ENCODE measurements at regions not wholly inside any gene's neighbourhood (a gene's known extent, or its start where the extent isn't known, plus 50 kb on each side); places are given as distances from the start of the nearest gene placed in this dataset.

DNA sequence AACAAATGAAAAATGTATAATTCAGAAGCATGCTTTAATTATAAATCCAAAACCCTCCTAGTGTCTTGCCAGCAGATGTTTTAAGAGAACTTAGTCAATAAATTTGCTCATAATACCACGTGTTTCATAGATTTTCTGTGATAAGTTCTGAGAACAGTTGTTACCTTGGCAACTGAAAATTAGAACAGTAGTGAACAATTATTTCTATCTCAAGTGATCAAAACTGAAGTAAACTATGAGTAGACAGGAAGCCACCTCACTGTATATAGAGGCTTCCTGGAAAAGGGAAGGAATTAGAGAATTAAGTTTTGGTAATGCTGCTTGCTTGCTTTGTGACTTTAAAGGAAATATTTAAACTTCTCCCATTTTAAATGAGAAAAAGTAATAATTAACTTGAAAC, 266.0 kb upstream of the ANO3 start:
- intact Hi-C loops (cut with micrococcal nuclease; ENCODE audit: unreplicated experiment) = no loop called here

DNA sequence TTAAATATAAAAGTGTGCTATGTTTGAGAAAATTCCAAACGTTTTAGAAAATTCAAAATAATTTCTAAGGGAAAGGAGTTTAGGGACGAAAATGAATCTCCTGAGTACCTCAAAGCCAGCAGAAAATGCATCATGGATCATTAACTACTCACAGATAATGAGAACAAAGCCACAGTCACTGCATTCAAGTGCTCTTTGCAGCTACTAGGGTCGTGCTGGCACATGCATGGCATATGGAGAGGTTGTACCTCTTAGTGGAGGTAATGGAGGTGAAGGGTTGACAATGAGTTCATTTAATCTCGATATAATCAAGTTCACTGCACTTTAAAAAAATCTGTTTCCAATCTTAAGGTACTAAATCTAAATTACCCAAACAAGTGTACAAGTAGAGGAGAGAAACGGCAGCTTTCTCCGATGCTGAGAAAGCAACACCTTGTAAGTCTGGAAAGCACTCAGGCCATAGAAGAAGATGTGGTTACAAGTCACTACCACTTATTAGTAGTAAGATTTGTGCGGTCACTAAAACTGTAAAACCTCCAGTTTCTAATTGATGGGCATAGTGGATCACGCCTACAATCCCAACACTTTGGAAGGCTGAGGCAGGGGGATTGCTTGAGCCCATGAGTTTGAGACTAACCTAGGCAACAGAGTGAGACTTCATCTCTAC, 261.1 kb upstream of the ANO3 start:
- BruUV-seq (replicated peaks) = no TSS peak
- H3K27ac ChIP-seq (ENCODE audit: low read depth, low read length, poor library complexity, severe bottlenecking) = no peak overlapping the region
- H3K4me3 ChIP-seq (ENCODE audit: low read depth, low read length, poor library complexity, severe bottlenecking) = no peak overlapping the region
- no peaks in the 10 kb centered on the region for H3K4me1 ChIP-seq (ENCODE audit: insufficient read depth, low read length, poor library complexity, severe bottlenecking)
- no peaks in the 10 kb centered on the region for H3K36me3 ChIP-seq (ENCODE audit: insufficient read depth, low read length, poor library complexity, severe bottlenecking)
- no peak for TF ChIP-seq EZH2 (IDR thresholded peaks at IDR 0.05; ENCODE audit: borderline replicate concordance, low read depth, low read length, poor library complexity, severe bottlenecking)
- TF ChIP-seq, protein P1, sequence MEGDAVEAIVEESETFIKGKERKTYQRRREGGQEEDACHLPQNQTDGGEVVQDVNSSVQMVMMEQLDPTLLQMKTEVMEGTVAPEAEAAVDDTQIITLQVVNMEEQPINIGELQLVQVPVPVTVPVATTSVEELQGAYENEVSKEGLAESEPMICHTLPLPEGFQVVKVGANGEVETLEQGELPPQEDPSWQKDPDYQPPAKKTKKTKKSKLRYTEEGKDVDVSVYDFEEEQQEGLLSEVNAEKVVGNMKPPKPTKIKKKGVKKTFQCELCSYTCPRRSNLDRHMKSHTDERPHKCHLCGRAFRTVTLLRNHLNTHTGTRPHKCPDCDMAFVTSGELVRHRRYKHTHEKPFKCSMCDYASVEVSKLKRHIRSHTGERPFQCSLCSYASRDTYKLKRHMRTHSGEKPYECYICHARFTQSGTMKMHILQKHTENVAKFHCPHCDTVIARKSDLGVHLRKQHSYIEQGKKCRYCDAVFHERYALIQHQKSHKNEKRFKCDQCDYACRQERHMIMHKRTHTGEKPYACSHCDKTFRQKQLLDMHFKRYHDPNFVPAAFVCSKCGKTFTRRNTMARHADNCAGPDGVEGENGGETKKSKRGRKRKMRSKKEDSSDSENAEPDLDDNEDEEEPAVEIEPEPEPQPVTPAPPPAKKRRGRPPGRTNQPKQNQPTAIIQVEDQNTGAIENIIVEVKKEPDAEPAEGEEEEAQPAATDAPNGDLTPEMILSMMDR (conservative IDR thresholded peaks at IDR 0.05; ENCODE audit: low read depth, low read length) = no peak
- H3K9me3 ChIP-seq (ENCODE audit: low read depth, low read length, poor library complexity, severe bottlenecking) = no peaks in the 10 kb centered on the region
- no peaks in the 10 kb centered on the region for H3K27me3 ChIP-seq (replicated peaks; ENCODE audit: insufficient read depth, low read depth, low read length, poor library complexity)
- POLR2A ChIA-PET (ENCODE audit: low non-redundant PET) = no interaction called here
- DNase-seq (ENCODE audit: low spot score) = no peak
- intact Hi-C loops (cut with micrococcal nuclease; ENCODE audit: unreplicated experiment) = no loop called here
- CTCF ChIA-PET = no interaction called here

More for the DNA sequence above, 266.0 kb upstream of the ANO3 start:
- ChIA-PET CTCF (no interaction called here), POLR2A (ENCODE audit: low non-redundant PET) (no interaction called here)
- H3K27ac ChIP-seq (ENCODE audit: low read depth, low read length, poor library complexity, severe bottlenecking) = no peak overlapping the region
- no peaks in the 10 kb centered on the region for H3K9me3 ChIP-seq (ENCODE audit: low read depth, low read length, poor library complexity, severe bottlenecking)
- H3K4me1 ChIP-seq (ENCODE audit: insufficient read depth, low read length, poor library complexity, severe bottlenecking) = no peaks in the 10 kb centered on the region
- no peak overlapping the region for H3K4me3 ChIP-seq (ENCODE audit: low read depth, low read length, poor library complexity, severe bottlenecking)
- no peaks in the 10 kb centered on the region for H3K27me3 ChIP-seq (replicated peaks; ENCODE audit: insufficient read depth, low read depth, low read length, poor library complexity)
- DNase-seq (ENCODE audit: low spot score) = no peak
- no peak for TF ChIP-seq EZH2 (IDR thresholded peaks at IDR 0.05; ENCODE audit: borderline replicate concordance, low read depth, low read length, poor library complexity, severe bottlenecking)
- TF ChIP-seq, protein P1 (conservative IDR thresholded peaks at IDR 0.05; ENCODE audit: low read depth, low read length) = no peak
- H3K36me3 ChIP-seq (ENCODE audit: insufficient read depth, low read length, poor library complexity, severe bottlenecking) = no peaks in the 10 kb centered on the region
- no TSS peak for BruUV-seq (replicated peaks)

DNA sequence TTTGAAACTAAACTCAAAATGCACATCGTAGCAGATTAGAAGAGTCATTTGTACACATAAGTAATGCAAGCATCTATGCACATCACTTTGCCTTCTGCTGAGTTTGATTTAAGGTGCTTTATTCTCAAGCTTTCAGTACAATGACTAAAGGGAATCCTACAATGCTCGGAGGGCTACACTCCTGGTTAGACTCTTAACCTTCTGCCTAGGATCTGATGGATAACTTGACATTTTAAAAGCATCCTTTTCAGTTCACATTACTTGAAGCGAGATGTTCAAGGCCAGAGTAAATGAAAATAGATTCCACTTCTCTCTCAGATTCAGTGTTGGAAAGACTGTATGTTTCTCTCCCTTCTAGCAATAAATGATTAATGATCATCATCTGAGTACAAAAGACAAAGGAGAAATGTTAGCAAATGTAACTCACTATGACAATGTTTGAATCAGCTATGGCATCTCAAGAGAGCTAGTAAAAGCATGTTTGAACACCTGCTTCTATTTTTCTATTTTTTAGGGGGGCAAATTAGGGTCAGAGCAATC, 259.2 kb upstream of the ANO3 start:
- BruUV-seq (replicated peaks) = no TSS peak
- intact Hi-C loops (cut with micrococcal nuclease; ENCODE audit: unreplicated experiment) = no loop called here
- CTCF ChIA-PET = no interaction called here
- Histone ChIP-seq H3K9me3 (ENCODE audit: low read depth, low read length, poor library complexity, severe bottlenecking) (no peaks in the 10 kb centered on the region), H3K4me1 (ENCODE audit: insufficient read depth, low read length, poor library complexity, severe bottlenecking) (no peaks in the 10 kb centered on the region), H3K27me3 (replicated peaks; ENCODE audit: insufficient read depth, low read depth, low read length, poor library complexity) (no peaks in the 10 kb centered on the region), H3K27ac (ENCODE audit: low read depth, low read length, poor library complexity, severe bottlenecking) (no peak overlapping the region), H3K36me3 (ENCODE audit: insufficient read depth, low read length, poor library complexity, severe bottlenecking) (no peaks in the 10 kb centered on the region), H3K4me3 (ENCODE audit: low read depth, low read length, poor library complexity, severe bottlenecking) (no peak overlapping the region)
- TF ChIP-seq EZH2 (IDR thresholded peaks at IDR 0.05; ENCODE audit: borderline replicate concordance, low read depth, low read length, poor library complexity, severe bottlenecking) = no peak
- TF ChIP-seq, protein P1 (conservative IDR thresholded peaks at IDR 0.05; ENCODE audit: low read depth, low read length) = no peak
- no peak for DNase-seq (ENCODE audit: low spot score)
- POLR2A ChIA-PET (ENCODE audit: low non-redundant PET) = no interaction called here
